Hypothalamus (tissue), 51 donors: ENCODE measurements at regions not wholly inside any gene's neighbourhood (a gene's known extent, or its start where the extent isn't known, plus 50 kb on each side); places are given as distances from the start of the nearest gene placed in this dataset.

Experiments used
- DNase-seq, 51 donors: peaks; one replicate each; lab custom pipeline; 2025; lab: John Stamatoyannopoulos, UW

GRCh38 chr4:74674750-74675149 is 119.6 kb downstream of the BTC start:
- DNase-seq, result no peak

- peak in 1 of 51 donors; percentile 1 for DNase-seq
Measured at GRCh38 chr4:74675673-74676279, 118.5 kb downstream of the BTC start.

GRCh38 chr4:74682567-74683359 is 111.6 kb downstream of the BTC start:
- no peak for DNase-seq

- no peak for DNase-seq
Measured at GRCh38 chr4:74692972-74693371, 101.4 kb downstream of the BTC start.
